Neural progenitor cell (in vitro differentiated cells): ENCODE measurements at regions not wholly inside any gene's neighbourhood (a gene's known extent, or its start where the extent isn't known, plus 50 kb on each side); places are given as distances from the start of the nearest gene placed in this dataset.

Experiments used
- EZH2 ChIP-seq: fragments of 200-600 bp; sonication (generic); IDR thresholded peaks from 2 replicates; pipeline ENCODE4 v1.6.1; 2017; ENCODE audit warnings: antibody characterized with exemption, mild to moderate bottlenecking, moderate library complexity
- TF ChIP-seq, protein P1 (sequence below): fragments of 200-600 bp; sonication (generic); IDR thresholded peaks from 2 replicates; pipeline ENCODE4 v1.5.1; 2017; ENCODE audit warnings: antibody characterized with exemption, mild to moderate bottlenecking

DNA sequence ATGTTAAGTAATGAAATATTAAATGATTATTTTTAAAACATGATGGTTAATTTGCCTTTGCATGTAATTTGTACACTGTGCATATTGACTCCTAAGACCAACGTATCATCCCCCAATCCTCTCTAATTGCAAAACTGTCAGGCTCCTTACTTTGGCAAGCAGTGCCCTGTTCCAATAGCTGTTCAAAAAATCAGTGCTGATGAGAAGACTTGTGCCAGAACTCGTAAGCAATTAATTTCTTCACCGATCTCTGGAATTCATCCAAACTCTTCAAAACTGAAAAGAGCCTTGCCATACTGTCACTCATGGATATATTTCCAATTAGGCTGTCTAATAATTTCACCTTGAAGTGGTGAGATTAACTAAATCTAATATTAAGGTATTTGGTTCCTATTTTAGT lies 493.9 kb upstream of the NDST4 start:
- TF ChIP-seq, protein P1, sequence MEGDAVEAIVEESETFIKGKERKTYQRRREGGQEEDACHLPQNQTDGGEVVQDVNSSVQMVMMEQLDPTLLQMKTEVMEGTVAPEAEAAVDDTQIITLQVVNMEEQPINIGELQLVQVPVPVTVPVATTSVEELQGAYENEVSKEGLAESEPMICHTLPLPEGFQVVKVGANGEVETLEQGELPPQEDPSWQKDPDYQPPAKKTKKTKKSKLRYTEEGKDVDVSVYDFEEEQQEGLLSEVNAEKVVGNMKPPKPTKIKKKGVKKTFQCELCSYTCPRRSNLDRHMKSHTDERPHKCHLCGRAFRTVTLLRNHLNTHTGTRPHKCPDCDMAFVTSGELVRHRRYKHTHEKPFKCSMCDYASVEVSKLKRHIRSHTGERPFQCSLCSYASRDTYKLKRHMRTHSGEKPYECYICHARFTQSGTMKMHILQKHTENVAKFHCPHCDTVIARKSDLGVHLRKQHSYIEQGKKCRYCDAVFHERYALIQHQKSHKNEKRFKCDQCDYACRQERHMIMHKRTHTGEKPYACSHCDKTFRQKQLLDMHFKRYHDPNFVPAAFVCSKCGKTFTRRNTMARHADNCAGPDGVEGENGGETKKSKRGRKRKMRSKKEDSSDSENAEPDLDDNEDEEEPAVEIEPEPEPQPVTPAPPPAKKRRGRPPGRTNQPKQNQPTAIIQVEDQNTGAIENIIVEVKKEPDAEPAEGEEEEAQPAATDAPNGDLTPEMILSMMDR: no peak
- no peak for TF ChIP-seq EZH2
